ENCODE measurements at regions not wholly inside any gene's neighbourhood (a gene's known extent, or its start where the extent isn't known, plus 50 kb on each side); places are given as distances from the start of the nearest gene placed in this dataset.

GRCh38 chr17:33403194-33403593 is 110.1 kb upstream of the ASIC2 start:
- DNase-seq (ENCODE audit: low read depth in 4 of 4, low spot score in 2 of 4): no peak

- no peak for DNase-seq (ENCODE audit: low read depth in 4 of 4, low spot score in 2 of 4)
Observed at GRCh38 chr17:33404070-33404819, 111.2 kb upstream of the ASIC2 start.

- DNase-seq (ENCODE audit: low read depth in 4 of 4, low spot score in 2 of 4): no peak
Observed at GRCh38 chr17:33416131-33416530, 123.0 kb upstream of the ASIC2 start.

GRCh38 chr17:33421933-33422332 is 128.8 kb upstream of the ASIC2 start:
- DNase-seq (ENCODE audit: low read depth in 4 of 4, low spot score in 2 of 4): peak in 2 of 4 donors; percentile 13 to 46

GRCh38 chr17:33433581-33433980 is 140.5 kb upstream of the ASIC2 start:
- no peak for DNase-seq (ENCODE audit: low read depth in 4 of 4, low spot score in 2 of 4)

GRCh38 chr17:33434841-33435240 is 141.7 kb upstream of the ASIC2 start:
- no peak for DNase-seq (ENCODE audit: low read depth in 4 of 4, low spot score in 2 of 4)

GRCh38 chr17:33435721-33436301 is 142.7 kb upstream of the ASIC2 start:
- no peak for DNase-seq (ENCODE audit: low read depth in 4 of 4, low spot score in 2 of 4)

- no peak for DNase-seq (ENCODE audit: low read depth in 4 of 4, low spot score in 2 of 4)
Observed at GRCh38 chr17:33436321-33436720, 143.2 kb upstream of the ASIC2 start.

- DNase-seq (ENCODE audit: low read depth in 4 of 4, low spot score in 2 of 4): no peak
Observed at GRCh38 chr17:33438139-33438538, 145.0 kb upstream of the ASIC2 start.

GRCh38 chr17:33438578-33438977 is 145.5 kb upstream of the ASIC2 start:
- DNase-seq (ENCODE audit: low read depth in 4 of 4, low spot score in 2 of 4): no peak

- no peak for DNase-seq (ENCODE audit: low read depth in 4 of 4, low spot score in 2 of 4)
Observed at GRCh38 chr17:33442320-33442719, 149.2 kb upstream of the ASIC2 start.

- DNase-seq (ENCODE audit: low read depth in 4 of 4, low spot score in 2 of 4): no peak
Observed at GRCh38 chr17:33444731-33445130, 151.6 kb upstream of the ASIC2 start.

GRCh38 chr17:33447090-33447489 is 154.0 kb upstream of the ASIC2 start:
- DNase-seq (ENCODE audit: low read depth in 4 of 4, low spot score in 2 of 4): no peak

GRCh38 chr17:33451221-33451620 is 158.1 kb upstream of the ASIC2 start:
- no peak for DNase-seq (ENCODE audit: low read depth in 4 of 4, low spot score in 2 of 4)

GRCh38 chr17:33457477-33457876 is 164.4 kb upstream of the ASIC2 start:
- DNase-seq (ENCODE audit: low read depth in 4 of 4, low spot score in 2 of 4): no peak

- no peak for DNase-seq (ENCODE audit: low read depth in 4 of 4, low spot score in 2 of 4)
Observed at GRCh38 chr17:33459078-33459940, 166.2 kb upstream of the ASIC2 start.

- DNase-seq (ENCODE audit: low read depth in 4 of 4, low spot score in 2 of 4): no peak
Observed at GRCh38 chr17:33460781-33461450, 167.8 kb upstream of the ASIC2 start.

GRCh38 chr17:33463887-33464286 is 170.8 kb upstream of the ASIC2 start:
- DNase-seq (ENCODE audit: low read depth in 4 of 4, low spot score in 2 of 4): no peak

- peak in 3 of 4 donors; percentile 46 to 63 (median 53) for DNase-seq (ENCODE audit: low read depth in 4 of 4, low spot score in 2 of 4)
Observed at GRCh38 chr17:33464669-33465280, 171.7 kb upstream of the ASIC2 start.

GRCh38 chr17:33469421-33469820 is 176.3 kb upstream of the ASIC2 start:
- DNase-seq (ENCODE audit: low read depth in 4 of 4, low spot score in 2 of 4): no peak
